SW480 (cell line): ENCODE measurements at regions not wholly inside any gene's neighbourhood (a gene's known extent, or its start where the extent isn't known, plus 50 kb on each side); places are given as distances from the start of the nearest gene placed in this dataset.
A peak's percentile ranks its signal among the peaks of the same experiment; 100 is the strongest.
"Not testable (repeated sequence)": the region's sequence is repeated elsewhere in the genome, so short reads cannot be mapped to it uniquely, and the experiment has no call there.

ENCODE experiments used
- DNase-seq: peaks from one replicate; pipeline ENCODE4 v3.0.0-alpha.2; 2016; ENCODE audit warnings: low spot score

- DNase-seq: not testable (repeated sequence)
These were observed 715.9 kb downstream of the IPMK start for GRCh38 chr10:57551774-57552173.

GRCh38 chr10:57535306-57535705 is 732.4 kb downstream of the IPMK start:
- DNase-seq: no peak

GRCh38 chr10:57513637-57514036 is 754.1 kb downstream of the IPMK start:
- DNase-seq: no peak

GRCh38 chr10:57507788-57508187 is 759.9 kb downstream of the IPMK start:
- DNase-seq: no peak

- no peak for DNase-seq
These were observed 761.1 kb downstream of the IPMK start for GRCh38 chr10:57506414-57507094.

- no peak for DNase-seq
These were observed 773.2 kb downstream of the IPMK start for GRCh38 chr10:57494486-57494885.

- DNase-seq: no peak
These were observed 785.4 kb downstream of the IPMK start for GRCh38 chr10:57482259-57482658.

GRCh38 chr10:57472823-57473619 is 794.7 kb downstream of the IPMK start:
- DNase-seq: no peak

GRCh38 chr10:57468894-57469432 is 798.7 kb downstream of the IPMK start:
- DNase-seq: no peak

GRCh38 chr10:57465155-57465554 is 802.5 kb downstream of the IPMK start:
- no peak for DNase-seq

GRCh38 chr10:57460540-57460939 is 807.2 kb downstream of the IPMK start:
- no peak for DNase-seq

- no peak for DNase-seq
These were observed 809.7 kb downstream of the IPMK start for GRCh38 chr10:57457972-57458512.

GRCh38 chr10:57430376-57430775 is 837.3 kb downstream of the IPMK start:
- DNase-seq: no peak

GRCh38 chr10:57420881-57421280 is 846.8 kb downstream of the IPMK start:
- DNase-seq: no peak

GRCh38 chr10:57418476-57418875 is 849.2 kb downstream of the IPMK start:
- DNase-seq: no peak

GRCh38 chr10:57395923-57396322 is 871.8 kb downstream of the IPMK start:
- DNase-seq: no peak

- DNase-seq: no peak
These were observed 900.3 kb downstream of the IPMK start for GRCh38 chr10:57367412-57367811.

GRCh38 chr10:57362811-57363210 is 904.9 kb downstream of the IPMK start:
- no peak for DNase-seq

- DNase-seq: no peak
These were observed 914.2 kb downstream of the IPMK start for GRCh38 chr10:57353403-57354003.

- DNase-seq: no peak
These were observed 916.6 kb downstream of the IPMK start for GRCh38 chr10:57351076-57351475.

GRCh38 chr10:57341294-57341693 is 926.4 kb downstream of the IPMK start:
- no peak for DNase-seq

GRCh38 chr10:57338823-57339558 is 928.7 kb downstream of the IPMK start:
- DNase-seq: peak; percentile 19
